B cell (primary cell): ENCODE measurements at regions not wholly inside any gene's neighbourhood (a gene's known extent, or its start where the extent isn't known, plus 50 kb on each side); places are given as distances from the start of the nearest gene placed in this dataset.

Source experiments
- ATAC-seq: fragments of 200-7000 bp; cut with Tn5 transposase; one replicate; pipeline ENCODE4 v1.10.0; 2021; ENCODE audit warnings: low read depth, mild to moderate bottlenecking, moderate number of reproducible peaks, moderate library complexity
- CTCF ChIA-PET: fragments of 350-600 bp; sonication (Branson Sonifier 250); formaldehyde crosslinking; loops from one replicate; lab custom pipeline; 2021; ENCODE audit warnings: antibody characterized with exemption, inconsistent platforms; lab: Charles Lee
- POLR2A ChIA-PET: fragments of 350-600 bp; sonication (Branson Sonifier 250); formaldehyde crosslinking; loops from one replicate; lab custom pipeline; 2021; ENCODE audit warnings: antibody characterized with exemption; lab: Charles Lee
- DNase-seq: peaks from one replicate; pipeline ENCODE4 v3.0.0; 2013
- H2AFZ ChIP-seq: 2 replicates; pipeline ENCODE4 v1.6.1; 2012; ENCODE audit warnings: mild to moderate bottlenecking, low read depth, low read length; ENCODE audit not compliant: insufficient read depth, poor library complexity, severe bottlenecking
- H3K27ac ChIP-seq, 2 donors: 1 replicate in 1 of 2; 2 replicates in 1 of 2; pipeline ENCODE4 v1.5.1; 2012 to 2013; ENCODE audit warnings: low read length in 2 of 2, mild to moderate bottlenecking in 2 of 2, moderate library complexity in 1 of 2
- H3K27me3 ChIP-seq, 4 experiments: fragments of 200-600 bp in 1 of 4; sonication (generic) in 1 of 4; replicated peaks in 1 of 4; 1 replicate in 2 of 4; 2 replicates in 2 of 4; pipeline versions ENCODE4 v1.6.1 to v1.7.0; 2013 to 2016; ENCODE audit warnings: low read length in 3 of 4, mild to moderate bottlenecking in 2 of 4, mixed read lengths in 1 of 4, moderate library complexity in 1 of 4; ENCODE audit not compliant: insufficient read depth in 4 of 4, control insufficient read depth in 3 of 4; ENCODE audit errors: control extremely low read depth in 1 of 4
- H3K36me3 ChIP-seq, 2 experiments: replicated peaks in 1 of 2; 1 replicate in 1 of 2; 2 replicates in 1 of 2; pipeline versions ENCODE4 v1.6.1 to v1.7.1; 2013; ENCODE audit warnings: low read length in 1 of 2; ENCODE audit not compliant: insufficient read depth in 2 of 2, control insufficient read depth in 1 of 2; ENCODE audit errors: control extremely low read depth in 1 of 2, extremely low read depth in 1 of 2
- H3K4me1 ChIP-seq, 2 donors: fragments of 200-600 bp in 1 of 2; sonication (generic) in 1 of 2; 1 replicate in 1 of 2; 2 replicates in 1 of 2; pipeline versions ENCODE4 v1.5.1 to v1.6.1; 2013 to 2017; ENCODE audit warnings: low read length in 2 of 2; ENCODE audit not compliant: control insufficient read depth in 2 of 2, insufficient read depth in 2 of 2
- H3K4me2 ChIP-seq: replicated peaks from 2 replicates; pipeline ENCODE3; 2012; ENCODE audit warnings: mild to moderate bottlenecking, low read depth, low read length; ENCODE audit not compliant: poor library complexity, severe bottlenecking
- H3K4me3 ChIP-seq, 5 experiments: fragments of 200-600 bp in 1 of 5; sonication (generic) in 1 of 5; 1 replicate in 3 of 5; 2 replicates in 2 of 5; pipeline versions ENCODE4 v1.5.1 to v1.7.0; 2011 to 2016; ENCODE audit warnings: low read length in 4 of 5, mild to moderate bottlenecking in 4 of 5, low read depth in 2 of 5, control low read depth in 1 of 5, moderate library complexity in 1 of 5; ENCODE audit not compliant: insufficient read depth in 1 of 5; ENCODE audit errors: control extremely low read depth in 1 of 5, extremely low read depth in 1 of 5
- H3K79me2 ChIP-seq: fragments of 200-600 bp; sonication (generic); one replicate; pipeline ENCODE4 v1.6.0; 2016; ENCODE audit warnings: low read length; ENCODE audit not compliant: control insufficient read depth, insufficient read depth
- H3K9ac ChIP-seq: fragments of 200-600 bp; sonication (generic); 2 replicates; pipeline ENCODE4 v1.6.1; 2017; ENCODE audit warnings: mild to moderate bottlenecking, low read length, moderate library complexity
- H3K9me3 ChIP-seq, 3 donors: one replicate each; pipeline versions ENCODE4 v1.6.1 to v1.7.1; 2013; ENCODE audit warnings: low read length in 2 of 3; ENCODE audit not compliant: control insufficient read depth in 2 of 3, insufficient read depth in 1 of 3; ENCODE audit errors: control extremely low read depth in 1 of 3
- H4K20me1 ChIP-seq: 2 replicates; pipeline ENCODE4 v1.6.0; 2012; ENCODE audit warnings: mild to moderate bottlenecking, low read length; ENCODE audit not compliant: insufficient read depth, control insufficient read depth, poor library complexity, severe bottlenecking
- H3K27ac Mint-ChIP-seq: one replicate; pipeline ENCODE4 v1.8.0; 2021; ENCODE audit warnings: mixed read lengths
- H3K27me3 Mint-ChIP-seq: one replicate; pipeline ENCODE4 v1.8.0; 2021; ENCODE audit warnings: mixed read lengths
- H3K4me1 Mint-ChIP-seq: one replicate; pipeline ENCODE4 v1.8.0; 2021; ENCODE audit warnings: mixed read lengths
- H3K4me3 Mint-ChIP-seq: one replicate; pipeline ENCODE4 v1.8.0; 2021; ENCODE audit warnings: mixed read lengths
- H3K9me3 Mint-ChIP-seq: one replicate; pipeline ENCODE4 v1.8.0; 2022; ENCODE audit warnings: mixed read lengths; ENCODE audit not compliant: insufficient read depth
- EZH2 ChIP-seq: IDR thresholded peaks from 2 replicates; pipeline ENCODE4 v1.6.1; 2012; ENCODE audit warnings: borderline replicate concordance, low read depth, mild to moderate bottlenecking, moderate library complexity, low read length; ENCODE audit not compliant: insufficient read depth, poor library complexity, severe bottlenecking
- WGBS: methylation state at CpG from one replicate; pipeline ENCODE4 v1.1.5; 2013; ENCODE audit warnings: missing lambda C conversion rate; ENCODE audit not compliant: insufficient coverage; 5-methylcytosine and 5-hydroxymethylcytosine counted together
- intact Hi-C: fragments of 100-400 bp; cut with micrococcal nuclease; formaldehyde crosslinking; loops from one replicate; pipeline ENCODE4 v1.10.0; 2022
- TF ChIP-seq, protein P1 (sequence below): fragments of 200-600 bp; IDR thresholded peaks from one replicate; pipeline ENCODE4 v1.8.0; 2022; ENCODE audit warnings: antibody characterized with exemption, mild to moderate bottlenecking

DNA sequence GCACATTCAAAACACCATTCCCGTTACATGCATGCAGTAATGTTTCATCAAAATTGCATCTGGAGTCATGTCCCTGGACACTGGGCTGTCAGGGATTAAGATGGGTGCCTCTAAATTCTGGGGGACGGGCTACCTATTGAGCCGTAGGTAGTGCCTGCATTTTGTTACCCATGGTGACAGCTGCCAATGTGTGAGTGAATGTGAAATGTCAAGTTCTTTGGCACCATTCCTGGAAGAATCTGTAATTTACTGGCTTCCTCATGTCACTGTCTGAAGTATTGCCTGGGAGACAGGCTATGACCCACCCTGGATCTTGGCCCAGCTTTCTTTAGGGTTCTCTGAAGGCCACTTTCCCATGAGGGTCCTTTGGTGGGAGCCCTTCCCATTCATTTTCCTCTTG lies 266.1 kb downstream of the TSHZ3 start:
- Mint-ChIP-seq H3K4me3 (no peak overlapping the region), H3K4me1 (no peaks in the 10 kb centered on the region), H3K27ac (no peak overlapping the region), H3K9me3 (peaks cover 4% of the 10 kb centered on the region), H3K27me3 (no peaks in the 10 kb centered on the region)
- H3K36me3 ChIP-seq, result no peaks in the 10 kb centered on the region
- H2AFZ ChIP-seq, result no peak overlapping the region
- TF ChIP-seq EZH2, result no peak
- TF ChIP-seq, protein P1, sequence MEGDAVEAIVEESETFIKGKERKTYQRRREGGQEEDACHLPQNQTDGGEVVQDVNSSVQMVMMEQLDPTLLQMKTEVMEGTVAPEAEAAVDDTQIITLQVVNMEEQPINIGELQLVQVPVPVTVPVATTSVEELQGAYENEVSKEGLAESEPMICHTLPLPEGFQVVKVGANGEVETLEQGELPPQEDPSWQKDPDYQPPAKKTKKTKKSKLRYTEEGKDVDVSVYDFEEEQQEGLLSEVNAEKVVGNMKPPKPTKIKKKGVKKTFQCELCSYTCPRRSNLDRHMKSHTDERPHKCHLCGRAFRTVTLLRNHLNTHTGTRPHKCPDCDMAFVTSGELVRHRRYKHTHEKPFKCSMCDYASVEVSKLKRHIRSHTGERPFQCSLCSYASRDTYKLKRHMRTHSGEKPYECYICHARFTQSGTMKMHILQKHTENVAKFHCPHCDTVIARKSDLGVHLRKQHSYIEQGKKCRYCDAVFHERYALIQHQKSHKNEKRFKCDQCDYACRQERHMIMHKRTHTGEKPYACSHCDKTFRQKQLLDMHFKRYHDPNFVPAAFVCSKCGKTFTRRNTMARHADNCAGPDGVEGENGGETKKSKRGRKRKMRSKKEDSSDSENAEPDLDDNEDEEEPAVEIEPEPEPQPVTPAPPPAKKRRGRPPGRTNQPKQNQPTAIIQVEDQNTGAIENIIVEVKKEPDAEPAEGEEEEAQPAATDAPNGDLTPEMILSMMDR, result no peak
- DNase-seq, result no peak
- H3K9ac ChIP-seq, result no peak overlapping the region
- no peaks in the 10 kb centered on the region for H3K79me2 ChIP-seq
- no peaks in the 10 kb centered on the region for H4K20me1 ChIP-seq
- H3K27me3 ChIP-seq, result no peaks in the 10 kb centered on the region
- H3K27ac ChIP-seq, result no peak overlapping the region
- H3K4me2 ChIP-seq, result no peak overlapping the region
- H3K9me3 ChIP-seq, result peaks cover 0 to 13% (median 0%) of the 10 kb centered on the region in 3 donors
- H3K4me3 ChIP-seq, result no peak overlapping the region
- intact Hi-C loops, result no loop called here
- no peaks in the 10 kb centered on the region for H3K4me1 ChIP-seq
- WGBS, result 84% methylated on average over 2 of the region's 3 CpGs
- no peak for ATAC-seq
- CTCF ChIA-PET, result no interaction called here
- POLR2A ChIA-PET, result no interaction called here

DNA sequence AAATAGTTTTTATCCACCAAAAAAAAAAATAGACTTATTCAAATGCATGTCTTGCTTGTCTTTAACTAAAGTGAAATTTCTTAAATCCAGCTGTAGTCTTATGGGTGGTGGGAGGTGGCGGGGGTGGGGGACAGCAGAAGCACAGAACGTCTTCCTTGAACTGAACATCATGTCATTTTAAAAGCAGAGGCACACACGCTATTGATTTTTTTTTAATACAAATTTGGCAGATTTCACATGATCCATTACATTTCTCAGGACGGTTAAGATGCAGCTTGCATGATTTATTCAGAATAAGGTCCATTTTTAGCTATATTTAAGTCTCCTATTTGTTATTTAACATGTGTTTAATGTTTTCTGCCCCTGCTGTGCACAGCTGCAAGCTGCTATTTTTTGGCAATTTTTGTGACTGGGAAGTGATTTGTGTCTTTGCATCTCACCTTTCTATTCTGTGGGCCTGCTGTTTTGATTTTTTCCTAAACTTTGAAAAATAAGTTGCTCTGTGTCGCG lies 274.0 kb downstream of the TSHZ3 start:
- Histone ChIP-seq H3K36me3 (no peaks in the 10 kb centered on the region), H2AFZ (no peak overlapping the region), H4K20me1 (no peaks in the 10 kb centered on the region), H3K27me3 (no peaks in the 10 kb centered on the region), H3K79me2 (no peaks in the 10 kb centered on the region), H3K4me2 (no peak overlapping the region), H3K27ac (no peak overlapping the region), H3K9ac (no peak overlapping the region), H3K9me3 (peaks cover 0 to 11% (median 0%) of the 10 kb centered on the region in 3 donors), H3K4me3 (no peak overlapping the region), H3K4me1 (no peaks in the 10 kb centered on the region)
- ATAC-seq, result no peak
- H3K9me3 Mint-ChIP-seq, result peaks cover 4% of the 10 kb centered on the region
- no peaks in the 10 kb centered on the region for H3K4me1 Mint-ChIP-seq
- CTCF ChIA-PET, result no interaction called here
- no peaks in the 10 kb centered on the region for H3K27me3 Mint-ChIP-seq
- no peak overlapping the region for H3K27ac Mint-ChIP-seq
- POLR2A ChIA-PET, result interaction anchor here (0.7 kb wide), 1 partner anchor 120 kb away, joined by 4 read pairs; no protein-coding TSS in a partner anchor
- no peak for TF ChIP-seq EZH2
- TF ChIP-seq, protein P1, result no peak
- intact Hi-C loops, result no loop called here
- WGBS, result no CpG with 5 or more reads among the region's 6 CpGs
- no peak overlapping the region for H3K4me3 Mint-ChIP-seq
- no peak for DNase-seq
